ENCODE measurements at regions not wholly inside any gene's neighbourhood (a gene's known extent, or its start where the extent isn't known, plus 50 kb on each side); places are given as distances from the start of the nearest gene placed in this dataset.

DNA sequence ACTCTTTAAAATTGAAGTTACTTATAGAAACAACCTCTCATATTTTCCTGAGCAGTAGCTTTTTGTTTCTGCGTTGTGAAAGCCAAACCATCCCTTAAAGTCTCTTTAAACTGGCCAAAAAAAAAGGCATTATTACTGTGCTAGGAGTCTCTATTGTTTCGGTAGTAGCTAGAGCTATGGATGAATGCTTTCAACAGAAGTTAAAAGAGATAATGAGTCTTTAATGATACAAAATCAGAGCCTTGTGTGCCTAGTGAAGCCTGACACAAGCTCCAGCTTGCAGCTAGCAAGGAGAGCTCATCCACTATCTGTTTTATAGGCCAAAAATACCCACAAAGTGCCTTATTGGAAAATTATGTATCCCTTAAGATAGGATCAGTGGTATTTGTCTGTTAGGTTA is 360.4 kb upstream of the CDIN1 start:
- TF ChIP-seq POLR2A (IDR thresholded peaks at IDR 0.05; ENCODE audit: low read depth) (no peak), CTCF (IDR thresholded peaks at IDR 0.05) (no peak)

Measured in esophagus muscularis mucosa (tissue), 3 donors.